Adrenal gland (tissue), 5 donors: ENCODE measurements at regions not wholly inside any gene's neighbourhood (a gene's known extent, or its start where the extent isn't known, plus 50 kb on each side); places are given as distances from the start of the nearest gene placed in this dataset.

Experiments
- POLR2A ChIP-seq, 2 donors: fragments of 450-650 bp; IDR thresholded peaks; one replicate each; pipeline ENCODE4 v1.6.1; 2017; ENCODE audit warnings: antibody characterized with exemption in 2 of 2, mild to moderate bottlenecking in 2 of 2, moderate library complexity in 1 of 2
- TF ChIP-seq, protein P1 (sequence below), 6 experiments: fragments of 450-650 bp in 4 of 6; fragments of 200-600 bp in 2 of 6; sonication (generic) in 1 of 6; IDR thresholded peaks; 1 replicate in 5 of 6; 2 replicates in 1 of 6; pipeline versions ENCODE4 v1.5.1 to v1.8.0; 2016 to 2021; ENCODE audit warnings: antibody characterized with exemption in 6 of 6, mild to moderate bottlenecking in 2 of 6, moderate library complexity in 1 of 6
- donor health status: DM: no; HTN: no; CAD: no.

DNA sequence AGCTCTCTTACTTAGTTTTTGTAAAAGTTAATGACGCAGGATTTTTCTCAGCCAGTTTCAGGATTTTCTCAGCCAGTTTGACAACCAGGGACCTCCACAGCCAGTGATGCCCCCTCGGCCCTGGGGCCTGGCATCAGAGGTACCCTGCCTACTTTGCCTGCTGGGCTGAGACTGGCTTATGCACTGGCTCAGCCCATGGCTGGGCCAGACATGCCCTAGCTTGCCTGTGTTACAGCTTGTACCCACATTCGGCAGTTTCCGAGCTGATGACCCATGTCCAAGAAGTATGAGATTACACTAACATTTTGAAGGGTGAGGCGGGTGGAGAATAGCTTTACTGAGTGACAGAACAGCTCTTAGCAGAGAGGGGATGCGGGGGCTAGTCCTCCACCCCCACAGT, 406.1 kb upstream of the HSF2 start:
- no peak for TF ChIP-seq POLR2A (IDR thresholded peaks at IDR 0.05)
- TF ChIP-seq, protein P1, sequence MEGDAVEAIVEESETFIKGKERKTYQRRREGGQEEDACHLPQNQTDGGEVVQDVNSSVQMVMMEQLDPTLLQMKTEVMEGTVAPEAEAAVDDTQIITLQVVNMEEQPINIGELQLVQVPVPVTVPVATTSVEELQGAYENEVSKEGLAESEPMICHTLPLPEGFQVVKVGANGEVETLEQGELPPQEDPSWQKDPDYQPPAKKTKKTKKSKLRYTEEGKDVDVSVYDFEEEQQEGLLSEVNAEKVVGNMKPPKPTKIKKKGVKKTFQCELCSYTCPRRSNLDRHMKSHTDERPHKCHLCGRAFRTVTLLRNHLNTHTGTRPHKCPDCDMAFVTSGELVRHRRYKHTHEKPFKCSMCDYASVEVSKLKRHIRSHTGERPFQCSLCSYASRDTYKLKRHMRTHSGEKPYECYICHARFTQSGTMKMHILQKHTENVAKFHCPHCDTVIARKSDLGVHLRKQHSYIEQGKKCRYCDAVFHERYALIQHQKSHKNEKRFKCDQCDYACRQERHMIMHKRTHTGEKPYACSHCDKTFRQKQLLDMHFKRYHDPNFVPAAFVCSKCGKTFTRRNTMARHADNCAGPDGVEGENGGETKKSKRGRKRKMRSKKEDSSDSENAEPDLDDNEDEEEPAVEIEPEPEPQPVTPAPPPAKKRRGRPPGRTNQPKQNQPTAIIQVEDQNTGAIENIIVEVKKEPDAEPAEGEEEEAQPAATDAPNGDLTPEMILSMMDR (IDR thresholded peaks at IDR 0.05): no peak
